DND-41 (cell line): ENCODE measurements at regions not wholly inside any gene's neighbourhood (a gene's known extent, or its start where the extent isn't known, plus 50 kb on each side); places are given as distances from the start of the nearest gene placed in this dataset.

ENCODE experiments used
- ATAC-seq: fragments of 200-7000 bp; cut with Tn5 transposase; 3 replicates; pipeline ENCODE4 v1.9.1; 2021; ENCODE audit warnings: low read depth; ENCODE audit not compliant: insufficient read depth
- DNase-seq: peaks from one replicate; pipeline ENCODE4 v3.0.0-alpha.2; 2020
- H2AFZ ChIP-seq: 2 replicates; pipeline ENCODE4 v1.6.0; 2012; ENCODE audit warnings: low read depth, low read length
- H3K27ac ChIP-seq: 2 replicates; pipeline ENCODE4 v1.5.1; 2012; ENCODE audit warnings: low read length, inconsistent platforms
- H3K27me3 ChIP-seq: fragments of 200-600 bp; sonication (generic); 2 replicates; pipeline ENCODE4 v1.6.0; 2012; ENCODE audit warnings: low read length, mild to moderate bottlenecking, inconsistent platforms; ENCODE audit not compliant: insufficient read depth, poor library complexity
- H3K36me3 ChIP-seq: 2 replicates; pipeline ENCODE4 v1.5.1; 2012; ENCODE audit warnings: low read length, inconsistent platforms; ENCODE audit not compliant: insufficient read depth
- H3K4me1 ChIP-seq: 2 replicates; pipeline ENCODE4 v1.5.1; 2012; ENCODE audit warnings: mild to moderate bottlenecking, low read length; ENCODE audit not compliant: insufficient read depth
- H3K4me2 ChIP-seq: 2 replicates; pipeline ENCODE4 v1.6.0; 2012; ENCODE audit warnings: mild to moderate bottlenecking, moderate library complexity, low read length, inconsistent platforms; ENCODE audit not compliant: insufficient read depth
- H3K4me3 ChIP-seq, 2 experiments: fragments of 200-600 bp in 1 of 2; shearing (Covaris generic) in 1 of 2; 2 replicates each; pipeline ENCODE4 v1.5.1; 2012 to 2016; ENCODE audit warnings: inconsistent platforms in 2 of 2, low read length in 2 of 2, mild to moderate bottlenecking in 2 of 2, low read depth in 1 of 2, moderate library complexity in 1 of 2
- H3K79me2 ChIP-seq: 2 replicates; pipeline ENCODE4 v1.6.0; 2012; ENCODE audit warnings: low read length, inconsistent platforms; ENCODE audit not compliant: insufficient read depth
- H3K9ac ChIP-seq: 2 replicates; pipeline ENCODE4 v1.6.0; 2012; ENCODE audit warnings: low read depth, mild to moderate bottlenecking, inconsistent platforms, low read length, moderate library complexity
- H3K9me3 ChIP-seq: 2 replicates; pipeline ENCODE4 v1.5.1; 2012; ENCODE audit warnings: low read length, moderate library complexity, mild to moderate bottlenecking, inconsistent platforms; ENCODE audit not compliant: insufficient read depth, severe bottlenecking
- H4K20me1 ChIP-seq: 2 replicates; pipeline ENCODE4 v1.6.0; 2012; ENCODE audit warnings: low read length; ENCODE audit not compliant: insufficient read depth
- EZH2 ChIP-seq: IDR thresholded peaks from 3 replicates; pipeline ENCODE4 v1.6.1; 2012; ENCODE audit warnings: borderline replicate concordance, low read depth, mild to moderate bottlenecking, moderate library complexity, low read length, inconsistent platforms; ENCODE audit not compliant: severe bottlenecking
- TF ChIP-seq, protein P1 (sequence below): IDR thresholded peaks from 2 replicates; pipeline ENCODE4 v1.5.1; 2012; ENCODE audit warnings: borderline replicate concordance, low read length, moderate library complexity, mild to moderate bottlenecking; ENCODE audit not compliant: poor library complexity, severe bottlenecking; ENCODE audit errors: extremely low read depth

GRCh38 chr3:107969994-107970819 is 120.6 kb downstream of the CD47 start:
- no peaks in the 10 kb centered on the region for H3K36me3 ChIP-seq
- no peaks in the 10 kb centered on the region for H3K27me3 ChIP-seq
- H3K27ac ChIP-seq: no peak overlapping the region
- TF ChIP-seq, protein P1, sequence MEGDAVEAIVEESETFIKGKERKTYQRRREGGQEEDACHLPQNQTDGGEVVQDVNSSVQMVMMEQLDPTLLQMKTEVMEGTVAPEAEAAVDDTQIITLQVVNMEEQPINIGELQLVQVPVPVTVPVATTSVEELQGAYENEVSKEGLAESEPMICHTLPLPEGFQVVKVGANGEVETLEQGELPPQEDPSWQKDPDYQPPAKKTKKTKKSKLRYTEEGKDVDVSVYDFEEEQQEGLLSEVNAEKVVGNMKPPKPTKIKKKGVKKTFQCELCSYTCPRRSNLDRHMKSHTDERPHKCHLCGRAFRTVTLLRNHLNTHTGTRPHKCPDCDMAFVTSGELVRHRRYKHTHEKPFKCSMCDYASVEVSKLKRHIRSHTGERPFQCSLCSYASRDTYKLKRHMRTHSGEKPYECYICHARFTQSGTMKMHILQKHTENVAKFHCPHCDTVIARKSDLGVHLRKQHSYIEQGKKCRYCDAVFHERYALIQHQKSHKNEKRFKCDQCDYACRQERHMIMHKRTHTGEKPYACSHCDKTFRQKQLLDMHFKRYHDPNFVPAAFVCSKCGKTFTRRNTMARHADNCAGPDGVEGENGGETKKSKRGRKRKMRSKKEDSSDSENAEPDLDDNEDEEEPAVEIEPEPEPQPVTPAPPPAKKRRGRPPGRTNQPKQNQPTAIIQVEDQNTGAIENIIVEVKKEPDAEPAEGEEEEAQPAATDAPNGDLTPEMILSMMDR: no peak
- DNase-seq (no peak), ATAC-seq (no peak)
- H3K9ac ChIP-seq: no peak overlapping the region
- no peaks in the 10 kb centered on the region for H3K4me1 ChIP-seq
- H3K4me3 ChIP-seq: no peak overlapping the region
- no peaks in the 10 kb centered on the region for H3K9me3 ChIP-seq
- no peaks in the 10 kb centered on the region for H4K20me1 ChIP-seq
- no peak overlapping the region for H2AFZ ChIP-seq
- H3K79me2 ChIP-seq: no peaks in the 10 kb centered on the region
- no peak overlapping the region for H3K4me2 ChIP-seq

- Histone ChIP-seq H3K4me2 (no peak overlapping the region), H3K27ac (no peak overlapping the region), H3K27me3 (no peaks in the 10 kb centered on the region), H4K20me1 (no peaks in the 10 kb centered on the region), H3K36me3 (no peaks in the 10 kb centered on the region), H3K9ac (no peak overlapping the region), H3K4me1 (no peaks in the 10 kb centered on the region), H3K4me3 (no peak overlapping the region), H2AFZ (no peak overlapping the region), H3K79me2 (no peaks in the 10 kb centered on the region), H3K9me3 (no peaks in the 10 kb centered on the region)
- TF ChIP-seq EZH2: no peak
- TF ChIP-seq, protein P1: no peak
- ATAC-seq (no peak), DNase-seq (no peak)
Measured at GRCh38 chr3:107969525-107969924, 121.3 kb downstream of the CD47 start.

GRCh38 chr3:107966276-107966675 is 124.6 kb downstream of the CD47 start:
- DNase-seq (no peak), ATAC-seq (no peak)
- Histone ChIP-seq H3K9ac (no peak overlapping the region), H3K27me3 (no peaks in the 10 kb centered on the region), H3K4me3 (no peak overlapping the region), H3K27ac (no peak overlapping the region), H3K79me2 (no peaks in the 10 kb centered on the region), H3K4me2 (no peak overlapping the region), H4K20me1 (no peaks in the 10 kb centered on the region), H3K9me3 (no peaks in the 10 kb centered on the region), H2AFZ (no peak overlapping the region), H3K4me1 (no peaks in the 10 kb centered on the region), H3K36me3 (no peaks in the 10 kb centered on the region)
- TF ChIP-seq, protein P1: no peak
- no peak for TF ChIP-seq EZH2
